Left lung (tissue), 4 donors: ENCODE measurements at regions not wholly inside any gene's neighbourhood (a gene's known extent, or its start where the extent isn't known, plus 50 kb on each side); places are given as distances from the start of the nearest gene placed in this dataset.

ENCODE experiments used
- ATAC-seq: fragments of 200-7000 bp; cut with Tn5 transposase; one replicate; pipeline ENCODE4 v1.9.1; 2020; ENCODE audit warnings: moderate library complexity
- DNase-seq, 4 donors: peaks; one replicate each; pipeline ENCODE4 v3.0.0-alpha.2; 2013 to 2020
- H3K27ac ChIP-seq, 2 donors: fragments of 200-600 bp; sonication (generic) in 1 of 2; one replicate each; pipeline versions ENCODE4 v1.5.0 to v1.8.0; 2020 to 2021
- H3K27me3 ChIP-seq, 2 donors: fragments of 200-600 bp; sonication (generic) in 1 of 2; one replicate each; pipeline versions ENCODE4 v1.5.0 to v1.8.0; 2020 to 2021
- H3K36me3 ChIP-seq, 2 donors: fragments of 200-600 bp; sonication (generic) in 1 of 2; one replicate each; pipeline versions ENCODE4 v1.5.0 to v1.8.0; 2020 to 2021
- H3K4me1 ChIP-seq, 2 donors: fragments of 200-600 bp; one replicate each; pipeline ENCODE4 v1.8.0; 2021
- H3K4me3 ChIP-seq, 2 donors: fragments of 200-600 bp; sonication (generic) in 1 of 2; one replicate each; pipeline versions ENCODE4 v1.5.0 to v1.8.0; 2020 to 2021; ENCODE audit warnings: mild to moderate bottlenecking in 1 of 2
- H3K9me3 ChIP-seq, 2 donors: fragments of 200-600 bp; sonication (generic) in 1 of 2; one replicate each; pipeline versions ENCODE4 v1.5.0 to v1.8.0; 2020 to 2021
- intact Hi-C, 2 donors: fragments of 100-400 bp; cut with DNase I; formaldehyde crosslinking; loops; one replicate each; pipeline versions ENCODE4 v1.11.2 to v1.14.2; 2022
- TF ChIP-seq, protein P1 (sequence below), 2 donors: fragments of 200-600 bp; sonication (generic) in 1 of 2; IDR thresholded peaks; one replicate each; pipeline versions ENCODE4 v1.5.0 to v1.8.0; 2021; ENCODE audit warnings: antibody characterized with exemption in 2 of 2
- donor health status: DM: no; HTN: yes; CAD: no.
- donor health status: DM: no; HTN: no; CAD: no.

GRCh38 chr7:97578225-97578624 lies 153.7 kb upstream of the TAC1 start:
- H3K4me1 ChIP-seq: no peaks in the 10 kb centered on the region

GRCh38 chr7:97580205-97580604 lies 151.7 kb upstream of the TAC1 start:
- no peak overlapping the region for H3K4me3 ChIP-seq
- DNase-seq (no peak), ATAC-seq (no peak)
- no peak overlapping the region for H3K27ac ChIP-seq
- H3K27me3 ChIP-seq: no peaks in the 10 kb centered on the region
- peaks cover 0 to 20% of the 10 kb centered on the region in 2 donors for H3K9me3 ChIP-seq
- no peaks in the 10 kb centered on the region for H3K4me1 ChIP-seq
- H3K36me3 ChIP-seq: no peaks in the 10 kb centered on the region
- TF ChIP-seq, protein P1, sequence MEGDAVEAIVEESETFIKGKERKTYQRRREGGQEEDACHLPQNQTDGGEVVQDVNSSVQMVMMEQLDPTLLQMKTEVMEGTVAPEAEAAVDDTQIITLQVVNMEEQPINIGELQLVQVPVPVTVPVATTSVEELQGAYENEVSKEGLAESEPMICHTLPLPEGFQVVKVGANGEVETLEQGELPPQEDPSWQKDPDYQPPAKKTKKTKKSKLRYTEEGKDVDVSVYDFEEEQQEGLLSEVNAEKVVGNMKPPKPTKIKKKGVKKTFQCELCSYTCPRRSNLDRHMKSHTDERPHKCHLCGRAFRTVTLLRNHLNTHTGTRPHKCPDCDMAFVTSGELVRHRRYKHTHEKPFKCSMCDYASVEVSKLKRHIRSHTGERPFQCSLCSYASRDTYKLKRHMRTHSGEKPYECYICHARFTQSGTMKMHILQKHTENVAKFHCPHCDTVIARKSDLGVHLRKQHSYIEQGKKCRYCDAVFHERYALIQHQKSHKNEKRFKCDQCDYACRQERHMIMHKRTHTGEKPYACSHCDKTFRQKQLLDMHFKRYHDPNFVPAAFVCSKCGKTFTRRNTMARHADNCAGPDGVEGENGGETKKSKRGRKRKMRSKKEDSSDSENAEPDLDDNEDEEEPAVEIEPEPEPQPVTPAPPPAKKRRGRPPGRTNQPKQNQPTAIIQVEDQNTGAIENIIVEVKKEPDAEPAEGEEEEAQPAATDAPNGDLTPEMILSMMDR (IDR thresholded peaks at IDR 0.05): no peak
- intact Hi-C loops: no loop called here

More at GRCh38 chr7:97578225-97578624, 153.7 kb upstream of the TAC1 start:
- ATAC-seq (no peak), DNase-seq (no peak)
- TF ChIP-seq, protein P1 (IDR thresholded peaks at IDR 0.05): no peak
- Histone ChIP-seq H3K9me3 (peaks cover 0 to 11% of the 10 kb centered on the region in 2 donors), H3K27ac (no peak overlapping the region), H3K4me3 (no peak overlapping the region), H3K27me3 (no peaks in the 10 kb centered on the region), H3K36me3 (no peaks in the 10 kb centered on the region)
- intact Hi-C loops: no loop called here

DNA sequence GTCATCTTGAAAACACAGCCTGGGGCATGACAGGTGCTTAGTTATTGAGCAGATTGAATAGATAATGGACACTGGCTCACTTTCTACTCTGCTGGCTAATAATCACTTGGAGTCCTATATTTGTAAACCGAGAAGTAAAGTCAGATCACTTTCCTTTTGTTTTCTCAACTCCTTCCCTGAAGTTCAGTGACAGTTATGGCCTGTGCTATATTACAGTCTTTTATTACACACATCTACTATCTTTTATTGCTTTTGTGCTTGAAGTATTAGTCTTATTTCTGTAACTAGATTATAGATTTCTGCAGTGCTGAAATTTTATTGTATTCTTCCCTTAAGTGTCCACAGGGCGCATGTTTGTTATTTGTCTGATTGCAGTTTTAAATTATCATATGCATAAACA lies 136.4 kb upstream of the TAC1 start:
- DNase-seq: no peak
- no peaks in the 10 kb centered on the region for H3K36me3 ChIP-seq
- no peaks in the 10 kb centered on the region for H3K4me1 ChIP-seq
- TF ChIP-seq, protein P1 (IDR thresholded peaks at IDR 0.05): no peak
- H3K4me3 ChIP-seq: no peak overlapping the region
- no peak overlapping the region for H3K27ac ChIP-seq
- H3K9me3 ChIP-seq: no peaks in the 10 kb centered on the region
- H3K27me3 ChIP-seq: no peaks in the 10 kb centered on the region
- ATAC-seq: no peak
- intact Hi-C loops: no loop called here

DNA sequence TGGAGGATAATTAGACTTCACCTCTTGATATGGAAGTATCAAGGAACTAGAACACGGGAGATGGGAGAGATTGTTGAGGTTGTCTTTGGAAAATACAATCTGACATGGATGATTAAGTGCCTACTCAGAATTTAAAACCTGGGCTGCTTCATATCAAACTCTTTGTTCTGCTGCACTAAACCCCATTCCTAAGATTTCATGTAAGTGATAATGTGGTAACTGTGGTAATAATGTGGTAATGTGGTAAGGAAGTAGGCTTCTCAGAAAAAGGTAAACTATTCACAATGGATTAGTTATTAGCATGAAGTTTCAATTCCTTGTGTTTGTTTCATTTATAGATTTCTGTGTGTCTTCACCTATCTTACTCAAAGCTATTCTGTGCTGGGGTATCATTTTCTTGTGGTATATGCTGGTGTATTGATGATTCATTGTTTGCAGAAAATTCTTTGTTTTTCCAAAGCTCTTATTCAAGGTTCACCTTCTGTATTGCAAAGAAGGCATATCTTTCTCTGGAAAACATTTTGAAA lies 129.9 kb upstream of the TAC1 start:
- Histone ChIP-seq H3K4me1 (no peaks in the 10 kb centered on the region), H3K4me3 (no peak overlapping the region), H3K36me3 (no peaks in the 10 kb centered on the region), H3K27ac (no peak overlapping the region), H3K27me3 (no peaks in the 10 kb centered on the region), H3K9me3 (no peaks in the 10 kb centered on the region)
- intact Hi-C loops: no loop called here
- DNase-seq: no peak
- TF ChIP-seq, protein P1 (IDR thresholded peaks at IDR 0.05): no peak
- no peak for ATAC-seq

DNA sequence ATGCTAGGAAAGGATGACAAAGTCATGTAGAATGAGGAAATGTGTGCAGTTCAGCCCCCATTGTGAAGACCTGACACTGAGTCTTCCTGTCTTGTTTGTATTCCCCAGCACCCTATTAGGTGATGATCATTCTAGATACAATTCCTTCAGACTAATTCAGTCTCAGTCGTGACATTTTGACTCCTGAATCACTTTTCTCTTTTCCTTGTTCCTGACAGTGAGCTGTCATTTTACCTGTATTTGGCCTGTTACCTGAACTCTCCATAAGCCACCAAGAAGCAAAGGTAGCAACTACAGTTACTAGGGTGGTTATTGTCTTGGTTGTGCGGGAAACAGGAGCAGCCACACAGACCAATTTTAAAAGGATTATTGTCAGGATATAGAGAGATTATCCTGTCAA lies 111.4 kb upstream of the TAC1 start:
- no peak overlapping the region for H3K4me3 ChIP-seq
- TF ChIP-seq, protein P1 (IDR thresholded peaks at IDR 0.05): no peak
- no peak for ATAC-seq
- intact Hi-C loops: no loop called here
- H3K36me3 ChIP-seq: no peaks in the 10 kb centered on the region
- no peak for DNase-seq
- H3K9me3 ChIP-seq: no peaks in the 10 kb centered on the region
- H3K27me3 ChIP-seq: no peaks in the 10 kb centered on the region
- H3K4me1 ChIP-seq: no peaks in the 10 kb centered on the region
- no peak overlapping the region for H3K27ac ChIP-seq
